ENCODE measurements at regions not wholly inside any gene's neighbourhood (a gene's known extent, or its start where the extent isn't known, plus 50 kb on each side); places are given as distances from the start of the nearest gene placed in this dataset.

GRCh38 chr2:43165378-43166069 is 60.9 kb downstream of the ZFP36L2 start:
- H3K27ac ChIP-seq (ENCODE audit: control insufficient read depth, insufficient read depth) = no peak overlapping the region
- no peak overlapping the region for H3K9ac ChIP-seq (ENCODE audit: control insufficient read depth, insufficient read depth, low read length)
- FAIRE-seq = no peak
- ATAC-seq = no peak
- ChIA-PET POLR2A (interaction anchor here (0.6 to 1.7 kb wide), 3 partner anchors 10 to 56 kb away, joined by 3 to 8 read pairs (median 4); no protein-coding TSS in a partner anchor), SMC1A (ENCODE audit: uncharacterized antibody, unreplicated experiment) (interaction anchor here (0.9 to 10.8 kb wide), 4 partner anchors 13 to 64 kb away, joined by 3 to 147 read pairs (median 6); no protein-coding TSS in a partner anchor), RAD21 (ENCODE audit: unreplicated experiment) (interaction anchor here (0.6 to 1.9 kb wide), 4 partner anchors 9 to 313 kb away, joined by 3 to 5 read pairs (median 4); no protein-coding TSS in a partner anchor), CTCF (no interaction called here)
- no peaks in the 10 kb centered on the region for H3K79me2 ChIP-seq (ENCODE audit: control insufficient read depth, insufficient read depth, low read length)
- in situ Hi-C loops (cut with MboI) (no loop called here), intact Hi-C loops (cut with micrococcal nuclease; ENCODE audit: unreplicated experiment) (no loop called here)
- no peaks in the 10 kb centered on the region for H3K27me3 ChIP-seq (replicated peaks in 1 of 2; ENCODE audit: control insufficient read depth in 2 of 2, insufficient read depth in 2 of 2, low read length in 1 of 2)
- H3K9me3 ChIP-seq (replicated peaks; ENCODE audit: control insufficient read depth, insufficient read depth, low read length) = no peaks in the 10 kb centered on the region
- no TSS peak for BruUV-seq (replicated peaks)
- WGBS (ENCODE audit: insufficient coverage, insufficient replicate concordance, low lambda C conversion rate, missing lambda C conversion rate) = 71% methylated on average over 9 of the region's 9 CpGs
- TF ChIP-seq MEF2B (IDR thresholded peaks at IDR 0.05; ENCODE audit: partially characterized antibody, poor library complexity, severe bottlenecking) (peak; percentile 74), GATAD2B (conservative IDR thresholded peaks at IDR 0.05; ENCODE audit: low read depth) (0 out of 2 replicates have a peak, but pooled peaks have one; percentile 28), CTCF (IDR thresholded peaks at IDR 0.05 in 2 of 3, conservative IDR thresholded peaks at IDR 0.05 in 1 of 3; ENCODE audit: control insufficient read depth in 2 of 3, extremely low read depth in 1 of 3, insufficient read depth in 1 of 3, low read depth in 3 of 3, low read length in 3 of 3) (0 out of 6 replicates have a peak, but pooled peaks of 1 of the 3 experiments have one; percentile 6)
- TF ChIP-seq, protein P1, sequence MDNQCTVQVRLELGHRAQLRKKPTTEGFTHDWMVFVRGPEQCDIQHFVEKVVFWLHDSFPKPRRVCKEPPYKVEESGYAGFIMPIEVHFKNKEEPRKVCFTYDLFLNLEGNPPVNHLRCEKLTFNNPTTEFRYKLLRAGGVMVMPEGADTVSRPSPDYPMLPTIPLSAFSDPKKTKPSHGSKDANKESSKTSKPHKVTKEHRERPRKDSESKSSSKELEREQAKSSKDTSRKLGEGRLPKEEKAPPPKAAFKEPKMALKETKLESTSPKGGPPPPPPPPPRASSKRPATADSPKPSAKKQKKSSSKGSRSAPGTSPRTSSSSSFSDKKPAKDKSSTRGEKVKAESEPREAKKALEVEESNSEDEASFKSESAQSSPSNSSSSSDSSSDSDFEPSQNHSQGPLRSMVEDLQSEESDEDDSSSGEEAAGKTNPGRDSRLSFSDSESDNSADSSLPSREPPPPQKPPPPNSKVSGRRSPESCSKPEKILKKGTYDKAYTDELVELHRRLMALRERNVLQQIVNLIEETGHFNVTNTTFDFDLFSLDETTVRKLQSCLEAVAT (IDR thresholded peaks at IDR 0.05) = no peak
- DNase-seq (ENCODE audit: low read depth, low spot score) = no peak
- H3K36me3 ChIP-seq (ENCODE audit: control insufficient read depth in 2 of 2, insufficient read depth in 2 of 2, low read length in 1 of 2) = no peaks in the 10 kb centered on the region
- H3K4me2 ChIP-seq (ENCODE audit: control insufficient read depth, insufficient read depth) = no peak overlapping the region
- peaks cover 19% of the 10 kb centered on the region for H3K4me1 ChIP-seq (ENCODE audit: control insufficient read depth, insufficient read depth, low read length)
- H3K4me3 ChIP-seq = no peak overlapping the region
- no peaks in the 10 kb centered on the region for H4K20me1 ChIP-seq (ENCODE audit: control insufficient read depth, insufficient read depth)
- no peak overlapping the region for H2AFZ ChIP-seq (ENCODE audit: control insufficient read depth, low read depth, low read length)
